Activated T-helper 9 cell treated with anti-CD3 and anti-CD28 coated beads, Interleukin-2, amount 50 U/mL, for 16 hours (primary cell): ENCODE measurements at regions not wholly inside any gene's neighbourhood (a gene's known extent, or its start where the extent isn't known, plus 50 kb on each side); places are given as distances from the start of the nearest gene placed in this dataset.
"Not testable (repeated sequence)": the region's sequence is repeated elsewhere in the genome, so short reads cannot be mapped to it uniquely, and the experiment has no call there.

Experiments
- DNase-seq: peaks from one replicate; pipeline ENCODE4 v3.0.0-alpha.2; 2020; ENCODE audit warnings: low read depth

DNA sequence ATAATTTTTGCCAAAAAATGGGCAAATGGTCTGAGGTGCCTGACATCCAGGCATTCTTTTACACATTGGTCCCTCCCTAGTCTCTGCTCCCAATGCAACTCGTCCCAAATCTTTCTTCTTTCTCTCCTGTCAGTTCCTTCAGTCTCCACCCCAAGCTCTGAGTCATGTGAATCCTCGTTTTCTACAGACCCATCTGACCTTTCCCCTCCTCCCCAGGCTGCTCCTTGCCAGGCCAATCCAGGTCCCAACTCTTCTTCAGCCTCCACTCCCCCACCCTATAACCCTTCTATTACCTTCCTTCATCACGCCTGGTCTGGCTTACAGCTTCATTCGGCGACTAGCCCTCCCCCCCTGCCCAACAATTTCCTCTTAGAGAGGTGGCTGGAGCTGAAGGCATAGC, 55.3 kb downstream of the BBS10 start:
- DNase-seq: not testable (repeated sequence)

DNA sequence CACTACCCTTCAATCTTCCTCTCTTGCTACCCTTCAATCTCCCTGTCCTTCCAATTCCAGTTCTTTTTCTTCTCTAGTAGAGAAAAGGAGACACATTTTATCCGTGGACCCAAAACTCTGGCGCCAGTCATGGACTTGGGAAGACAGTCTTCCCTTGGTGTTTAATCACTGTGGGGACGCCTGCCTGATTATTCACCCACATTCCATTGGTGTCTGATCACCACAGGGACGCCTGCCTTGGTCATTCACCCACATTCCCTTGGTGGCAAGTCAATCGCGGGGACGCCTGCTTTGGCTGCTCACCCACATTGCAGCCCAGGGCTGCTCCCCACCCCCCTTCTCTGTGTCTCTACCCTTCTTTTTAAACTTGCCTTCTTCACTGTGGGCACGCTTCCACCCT, 55.9 kb downstream of the BBS10 start:
- not testable (repeated sequence) for DNase-seq

DNA sequence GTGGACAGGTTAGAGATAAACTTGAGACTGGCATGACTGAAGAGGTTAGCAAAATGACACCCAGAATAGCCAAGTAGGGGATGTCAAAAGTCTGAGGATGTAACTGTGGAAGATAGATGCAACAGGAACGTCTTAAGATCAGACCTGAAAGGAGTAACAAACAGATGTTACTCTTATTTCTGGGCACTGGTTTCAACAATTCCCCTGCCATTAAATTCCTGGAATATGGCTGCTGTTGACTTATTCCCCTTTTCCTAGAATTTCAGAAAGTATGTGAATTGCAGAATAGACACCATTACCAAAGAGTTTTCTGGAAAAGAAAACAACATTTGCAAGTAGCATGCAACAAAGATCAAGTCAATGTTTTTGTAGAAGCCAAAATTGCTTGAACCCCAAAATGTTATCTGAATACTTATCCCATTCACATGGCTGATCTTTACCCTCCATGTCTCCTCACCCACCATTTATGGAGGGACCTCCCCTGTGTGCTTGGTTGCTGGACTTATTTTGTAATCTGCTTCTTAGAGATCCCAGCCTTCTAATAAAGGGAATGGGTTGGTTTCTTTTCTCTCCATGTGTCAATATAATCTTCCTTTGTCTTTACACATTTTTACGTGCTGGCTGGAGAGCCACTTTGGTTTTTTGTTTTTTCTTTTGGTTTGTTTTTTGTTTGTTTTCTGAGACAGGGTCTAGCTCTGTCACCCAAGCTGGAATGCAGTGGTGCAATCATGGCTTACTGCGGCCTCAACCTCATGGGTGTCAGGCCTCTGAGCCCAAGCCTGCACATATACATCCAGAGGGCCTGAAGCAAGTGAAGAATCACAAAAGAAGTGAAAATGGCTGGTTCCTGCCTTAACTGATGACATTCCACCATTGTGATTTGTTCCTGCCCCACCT, 57.0 kb downstream of the BBS10 start:
- DNase-seq: no peak

DNA sequence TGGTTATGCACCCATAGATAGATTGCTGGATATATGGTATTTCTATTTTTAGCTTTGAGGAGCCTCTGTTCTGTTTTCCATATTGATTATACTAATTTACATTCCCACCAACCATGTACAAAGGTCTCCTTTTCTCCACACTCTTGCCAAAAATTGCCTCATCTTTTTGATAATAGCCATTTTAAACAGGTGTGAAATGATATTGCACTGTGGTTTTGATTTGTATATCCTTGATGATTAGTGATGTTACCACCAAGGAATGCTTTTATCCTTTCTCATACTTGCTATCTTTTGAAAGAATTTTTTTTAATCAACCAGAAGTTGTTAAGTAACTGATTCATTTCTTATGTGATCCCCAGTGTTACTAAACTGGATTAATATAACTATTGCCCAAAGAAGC, 60.0 kb downstream of the BBS10 start:
- DNase-seq: no peak

DNA sequence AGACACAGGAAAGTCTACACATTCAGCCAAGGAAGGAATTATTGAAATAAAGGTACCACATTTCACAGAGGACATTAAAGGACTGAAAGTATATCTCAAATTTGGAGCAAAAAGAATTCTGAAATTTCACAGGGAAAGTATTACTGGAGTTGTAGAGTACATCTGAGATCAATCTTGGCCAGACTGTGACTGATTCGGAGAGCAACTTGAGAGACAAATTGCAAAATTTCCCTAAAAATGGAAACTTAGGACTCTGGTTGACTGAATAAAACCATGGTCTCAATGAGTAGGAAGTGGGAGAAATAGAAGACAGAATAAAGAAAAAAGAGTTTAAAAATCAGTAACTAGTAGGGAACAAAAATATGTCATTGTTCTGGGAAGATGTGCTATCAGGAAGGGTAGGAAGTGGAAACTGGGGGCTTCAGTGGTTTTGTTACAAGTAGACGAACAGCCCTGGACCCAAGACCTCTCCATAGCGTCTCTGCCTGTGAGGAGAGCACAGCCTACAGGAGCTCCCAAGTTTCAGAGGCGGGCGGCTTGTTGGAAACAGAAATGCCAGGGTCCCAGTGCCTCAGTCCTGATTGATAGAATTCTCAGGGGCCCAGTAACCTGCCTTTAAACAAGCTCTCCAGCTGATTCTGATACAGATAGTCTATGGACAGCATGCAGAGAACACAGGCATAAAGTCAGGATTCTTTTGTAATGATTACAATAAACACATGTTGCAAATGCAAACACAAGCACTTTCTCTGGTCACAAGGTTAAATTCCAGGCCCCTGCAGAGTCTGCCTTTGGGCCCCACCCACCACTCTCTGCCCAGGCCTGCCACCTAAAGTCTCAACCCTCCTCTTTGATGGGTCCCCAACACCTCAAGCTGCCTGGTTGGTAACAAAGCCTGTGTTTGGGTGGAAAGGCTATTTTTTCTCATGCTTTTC, 63.1 kb downstream of the BBS10 start:
- DNase-seq: no peak

DNA sequence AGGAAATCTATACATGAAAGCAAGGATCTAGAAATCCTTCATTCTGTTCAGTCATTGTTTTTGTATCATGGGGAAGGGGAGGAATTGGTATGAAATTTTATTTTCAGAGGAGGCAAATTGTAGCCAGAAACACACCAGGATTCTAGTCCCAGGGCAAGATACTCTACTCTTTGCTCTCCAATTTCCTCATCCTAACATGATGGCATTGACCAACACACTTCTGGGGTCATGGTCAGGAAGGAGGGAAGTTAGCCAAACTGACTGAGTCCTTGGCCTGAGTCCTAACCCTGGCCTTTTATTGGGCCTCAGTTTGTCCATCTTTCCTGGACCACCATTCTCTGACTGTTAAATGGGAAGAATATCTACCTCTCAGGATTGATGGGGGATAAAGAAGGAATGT, 65.5 kb downstream of the BBS10 start:
- DNase-seq: no peak

DNA sequence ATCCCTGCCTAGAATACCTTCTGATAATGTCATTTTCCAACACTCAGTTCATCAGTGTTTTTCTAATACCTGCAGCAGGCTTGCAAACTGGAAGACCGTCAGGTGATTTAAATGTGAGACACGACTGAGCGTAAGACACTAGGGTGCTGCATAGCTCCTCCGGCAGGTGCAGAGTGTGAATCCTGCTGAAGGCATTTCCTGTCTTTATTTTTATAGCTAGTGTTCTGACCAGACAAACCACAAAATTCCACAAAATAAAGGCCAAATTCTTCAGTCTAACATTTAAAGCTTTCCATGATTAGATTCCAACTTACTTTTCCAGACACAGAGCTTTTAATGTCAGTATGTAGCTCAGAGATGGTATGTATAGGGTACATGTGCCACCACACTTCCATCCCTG, 70.7 kb downstream of the BBS10 start:
- DNase-seq: no peak

DNA sequence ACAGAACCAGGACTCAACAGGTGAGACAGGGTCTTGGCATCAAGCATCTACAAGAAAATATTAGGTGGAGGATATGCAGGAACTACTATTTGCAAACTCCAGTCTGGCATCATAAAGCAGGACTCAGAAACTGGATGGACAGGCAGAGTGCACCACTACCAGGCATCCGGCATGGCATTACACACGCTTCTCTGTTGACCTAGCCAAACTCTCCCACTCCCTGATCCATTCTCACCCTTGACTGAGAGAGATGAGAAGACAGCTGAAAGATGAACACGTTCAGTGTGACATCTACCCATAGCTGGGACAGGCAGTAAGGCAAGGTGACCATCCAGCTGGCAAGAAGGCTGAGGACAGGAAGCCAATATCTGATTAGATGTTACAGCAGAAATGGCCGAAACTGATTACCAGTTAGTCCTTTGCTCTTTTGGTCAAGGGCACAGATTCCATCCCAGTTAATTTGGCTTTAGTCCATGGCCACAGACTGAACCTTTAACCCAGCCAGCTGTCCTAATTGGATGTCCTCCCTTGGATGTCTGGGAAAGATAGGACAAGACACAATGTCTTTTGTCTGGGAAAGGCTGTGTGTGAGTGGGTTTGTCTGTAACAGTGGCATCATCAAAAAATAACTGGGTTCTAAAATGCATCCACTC, 71.6 kb downstream of the BBS10 start:
- DNase-seq: no peak

DNA sequence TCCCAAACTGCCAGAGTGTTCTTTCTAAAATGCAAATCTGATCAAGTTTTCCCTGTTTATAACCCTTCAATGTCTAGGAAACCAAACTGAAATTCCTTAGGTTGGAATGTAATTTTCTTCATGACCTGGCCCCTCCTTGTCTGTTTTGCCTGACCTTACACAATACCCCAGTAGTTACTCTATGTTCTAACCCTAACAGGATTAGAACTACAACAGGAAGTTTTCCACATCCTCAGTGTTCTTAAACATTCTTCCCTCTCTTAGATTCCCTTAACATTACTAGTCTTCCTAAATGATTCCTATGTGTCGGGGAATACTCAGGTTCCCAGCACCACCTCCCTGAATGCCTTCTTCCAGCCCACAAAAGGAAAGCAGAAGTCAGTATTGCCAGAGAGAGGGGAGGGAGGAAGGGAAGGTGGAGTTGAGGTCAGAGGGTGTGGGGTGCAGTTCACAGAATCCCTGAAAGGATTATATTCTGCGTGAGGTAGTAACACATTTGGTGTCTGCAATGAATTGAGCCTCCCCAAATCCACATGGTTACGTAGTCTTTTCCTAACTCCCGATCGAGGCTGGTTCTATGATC, 72.6 kb downstream of the BBS10 start:
- no peak for DNase-seq

DNA sequence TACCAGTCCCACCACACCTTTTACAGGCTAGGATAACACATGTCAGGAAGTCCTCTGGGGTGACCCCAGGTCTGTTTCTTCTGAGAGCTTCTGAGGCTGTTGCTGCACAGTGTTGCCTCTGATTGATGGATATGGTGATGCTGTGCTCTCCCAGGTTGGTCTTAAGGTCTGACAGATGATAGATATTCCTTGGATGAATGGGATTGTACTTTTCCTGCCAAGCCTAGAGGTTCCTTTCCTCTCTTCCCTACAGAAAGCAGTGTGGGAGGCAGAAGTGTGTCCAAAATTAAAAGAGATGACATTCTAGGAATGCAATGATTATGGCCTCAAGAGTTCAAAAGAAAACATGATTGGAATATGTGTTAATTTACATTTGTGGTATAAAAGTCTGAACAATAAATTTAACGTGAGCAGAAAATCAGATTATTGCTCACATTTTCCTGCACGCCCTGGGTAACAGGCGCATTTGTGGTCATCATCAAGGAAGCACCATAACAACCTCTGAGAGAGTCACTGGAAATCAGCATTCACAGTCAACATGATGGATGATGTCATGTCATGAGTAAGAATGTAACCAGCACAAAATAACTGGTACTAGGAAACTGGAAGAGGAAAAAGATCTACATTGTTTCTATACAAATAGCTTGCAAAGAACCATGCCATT, 73.7 kb downstream of the BBS10 start:
- DNase-seq: no peak

DNA sequence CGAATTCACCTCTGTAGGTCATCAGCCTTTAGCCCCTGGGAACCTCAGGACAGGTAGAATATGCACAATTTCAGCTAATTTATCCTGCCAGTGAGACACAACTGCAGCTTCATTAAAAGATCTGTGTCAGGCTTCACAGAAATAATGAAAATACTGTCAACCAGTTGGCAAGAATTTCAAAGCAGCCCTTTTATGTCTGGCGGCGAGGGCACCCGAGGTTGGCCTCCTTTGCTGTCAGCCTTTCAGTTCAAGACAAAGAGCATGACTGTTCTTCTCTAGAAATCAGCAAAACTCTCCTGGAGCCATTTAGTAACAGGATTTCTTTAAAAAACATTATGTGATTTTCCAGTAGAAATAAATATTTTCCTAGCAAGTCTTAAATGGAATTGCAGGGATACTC, 75.9 kb downstream of the BBS10 start:
- DNase-seq: no peak

DNA sequence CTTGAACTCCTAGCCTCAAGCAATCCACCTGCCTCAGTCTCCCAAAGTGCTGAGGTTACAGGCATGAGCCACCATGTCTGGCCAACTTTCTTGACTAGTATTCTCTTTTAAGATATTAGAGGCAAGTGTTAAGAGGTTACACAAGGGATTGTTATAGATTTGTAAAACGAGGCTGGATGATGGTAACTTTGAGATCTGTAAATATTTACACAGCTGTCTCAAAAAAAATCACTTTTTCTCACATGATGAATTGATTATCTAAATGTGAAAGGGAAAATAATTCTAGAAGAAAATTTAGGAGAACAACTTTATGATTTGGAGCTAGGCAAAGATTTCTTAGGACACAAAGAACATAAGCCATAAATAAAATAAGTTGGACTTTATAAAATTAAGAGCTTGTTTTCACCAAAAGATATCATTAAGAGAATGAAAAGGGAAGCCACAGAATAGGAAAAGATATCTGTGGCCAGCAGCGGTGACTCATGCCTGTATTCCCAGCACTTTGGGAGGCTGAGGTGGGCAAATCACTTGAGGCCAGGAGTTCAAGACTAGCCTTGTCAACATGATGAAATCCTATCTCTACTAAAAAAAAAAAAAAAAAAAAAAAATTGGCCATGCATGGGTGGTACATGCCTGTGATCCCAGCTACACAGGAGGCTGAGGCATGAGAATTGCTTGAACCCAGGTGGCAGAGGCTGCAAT, 77.4 kb downstream of the BBS10 start:
- DNase-seq: no peak

DNA sequence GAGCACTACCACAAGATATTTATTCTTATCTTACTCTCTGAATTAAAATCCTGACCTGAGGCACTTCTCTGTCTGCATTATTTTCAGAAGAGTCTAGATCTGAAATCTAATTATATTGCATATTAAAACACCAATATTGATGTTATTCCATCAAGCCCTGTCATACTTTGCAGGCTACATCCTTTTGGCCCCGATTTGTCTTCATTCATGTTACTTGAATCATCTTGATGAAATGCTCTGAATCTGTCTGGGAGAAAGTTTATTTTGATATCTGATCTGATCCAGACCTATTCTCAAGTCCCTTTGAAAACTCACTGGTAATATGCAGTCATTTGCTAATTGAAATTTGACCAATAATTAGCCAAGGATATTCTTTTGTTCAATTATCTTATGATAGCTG, 79.9 kb downstream of the BBS10 start:
- DNase-seq: no peak

DNA sequence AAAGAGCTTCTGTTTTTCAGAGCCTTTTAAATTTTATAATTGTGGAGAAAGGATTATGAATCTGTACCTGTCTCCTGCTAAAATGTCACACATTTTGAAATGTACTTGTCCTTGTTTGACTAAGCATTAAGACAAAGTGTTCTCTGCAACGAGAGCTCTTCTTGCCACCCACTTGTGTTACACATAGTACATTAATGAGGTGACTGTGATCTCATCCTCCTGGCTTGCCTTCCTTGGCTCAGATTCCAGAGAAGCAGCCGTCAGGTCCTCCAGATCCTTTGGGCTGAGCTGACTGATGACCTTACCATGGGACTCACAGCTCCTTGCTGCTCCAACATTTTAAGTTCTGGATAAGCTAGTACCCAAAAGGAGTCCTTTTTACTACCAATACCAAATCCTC, 81.4 kb downstream of the BBS10 start:
- DNase-seq: no peak

DNA sequence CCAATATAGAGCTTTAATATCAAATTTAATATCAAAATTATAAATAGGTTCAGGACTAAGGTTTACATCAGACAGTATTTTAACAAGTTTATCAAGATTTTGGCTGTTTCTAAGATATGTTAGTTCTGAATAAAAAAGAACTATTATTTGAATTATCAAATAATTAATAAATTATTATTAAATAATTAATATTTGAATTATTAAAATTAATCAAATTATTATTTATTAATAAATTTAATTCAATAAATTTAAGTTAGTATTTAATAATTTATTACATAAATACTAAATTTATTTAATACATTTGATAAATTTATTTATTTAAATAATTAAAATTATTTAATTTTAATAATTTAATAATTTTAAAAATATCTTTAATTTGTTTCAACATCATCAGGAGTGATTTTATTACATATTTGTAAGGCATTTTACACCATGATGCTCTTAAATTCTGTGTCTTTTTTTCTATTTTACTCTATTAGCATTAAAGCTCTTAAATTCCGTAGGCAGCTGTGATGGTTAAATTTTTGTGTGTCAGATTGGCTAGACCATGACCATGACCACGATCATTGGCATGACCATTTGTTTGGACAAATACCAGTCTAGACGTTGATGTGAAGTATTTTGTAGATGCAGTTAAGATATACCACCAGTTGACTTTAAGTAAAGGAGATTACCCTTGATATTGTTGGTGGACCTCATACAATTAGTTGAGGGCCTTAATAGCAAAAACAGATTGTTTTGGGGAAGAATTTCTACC, 82.6 kb downstream of the BBS10 start:
- DNase-seq: no peak

DNA sequence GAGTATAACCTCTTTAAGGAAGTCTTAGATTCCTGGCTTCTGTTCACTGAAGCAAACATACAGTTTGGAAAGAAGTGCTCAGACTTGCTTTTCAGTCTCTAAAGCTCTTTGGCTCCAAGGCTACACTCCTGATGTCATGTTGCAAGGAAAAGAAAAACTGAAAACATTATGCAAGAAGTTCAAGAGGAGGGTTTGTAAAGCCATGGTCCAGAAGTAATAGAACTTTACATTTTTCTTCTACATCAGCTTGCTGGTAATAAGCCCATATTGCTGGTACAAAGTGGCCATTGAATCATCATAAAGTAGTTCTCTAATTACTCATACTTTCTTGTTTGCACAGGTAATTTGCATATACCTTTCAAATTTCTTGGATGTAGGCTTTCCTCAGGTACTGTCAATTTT, 83.6 kb downstream of the BBS10 start:
- no peak for DNase-seq

DNA sequence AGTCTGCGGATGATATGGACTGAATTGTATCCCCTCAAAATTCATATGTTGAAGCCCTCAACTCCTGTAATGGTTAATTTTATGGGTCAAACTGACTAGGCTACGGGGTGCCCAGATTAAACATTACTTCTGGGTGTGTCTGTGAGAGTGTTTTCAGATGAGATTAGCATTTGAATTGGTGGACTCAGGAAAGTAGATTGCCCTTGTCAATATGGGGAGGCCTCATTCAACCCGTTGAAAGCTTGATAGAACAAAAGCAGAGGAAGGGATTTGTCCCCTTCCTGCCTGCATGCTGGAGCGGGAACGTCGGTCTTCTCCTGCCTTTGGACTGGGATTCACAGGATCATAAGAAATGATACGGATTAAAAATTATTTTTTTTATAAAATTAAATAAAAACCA, 84.5 kb downstream of the BBS10 start:
- DNase-seq: no peak

DNA sequence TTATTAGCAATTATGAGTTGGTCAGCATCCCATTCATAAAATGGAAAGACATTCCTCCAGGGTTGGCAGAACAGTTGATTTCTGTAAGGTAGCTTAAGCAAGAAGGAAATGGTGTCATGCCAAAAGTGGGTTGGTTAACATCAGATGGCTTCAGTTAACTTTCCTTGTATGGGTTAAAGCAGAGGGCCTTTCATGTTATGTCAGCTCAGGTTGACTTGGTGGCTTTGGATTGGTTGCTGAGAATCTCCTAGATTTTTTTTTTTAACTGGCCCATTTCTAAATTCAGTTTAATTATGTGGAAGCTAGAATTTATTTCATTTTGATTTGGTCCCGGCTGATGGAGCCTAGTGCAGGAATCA, 87.8 kb downstream of the BBS10 start:
- DNase-seq: no peak

DNA sequence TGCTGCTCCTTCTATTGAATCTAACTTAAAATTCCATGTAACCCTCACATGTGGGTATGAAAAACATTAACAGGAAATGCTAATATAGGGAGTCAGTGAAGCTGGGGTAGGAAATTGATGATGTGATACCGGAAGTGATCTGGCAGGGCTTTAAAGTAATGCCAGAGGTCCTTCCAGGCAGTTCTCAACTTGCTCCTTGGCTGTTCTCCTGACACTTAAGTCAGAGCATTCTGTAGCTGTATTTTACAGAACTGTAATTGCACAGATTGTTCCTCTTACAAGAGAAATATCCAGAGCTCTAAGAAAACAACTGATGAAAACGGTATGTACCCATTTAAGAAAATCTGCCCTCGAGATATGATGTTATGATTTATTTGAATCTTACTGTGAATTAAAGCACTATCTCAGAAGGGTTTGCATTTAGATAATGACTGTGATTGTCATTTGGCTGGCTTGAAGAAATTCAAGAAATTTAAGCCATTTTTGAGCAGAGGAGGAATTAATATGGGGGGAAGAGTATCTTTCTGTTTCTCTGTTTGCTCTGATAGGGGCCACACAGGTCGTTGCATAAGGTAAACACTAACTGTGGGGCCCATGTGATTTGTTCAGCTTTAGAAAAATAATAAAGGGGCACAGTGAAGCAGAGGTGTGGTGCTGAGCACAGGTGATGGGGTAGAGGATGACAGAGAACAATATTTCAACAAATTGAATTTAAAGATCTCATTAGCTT, 88.4 kb downstream of the BBS10 start:
- DNase-seq: no peak

DNA sequence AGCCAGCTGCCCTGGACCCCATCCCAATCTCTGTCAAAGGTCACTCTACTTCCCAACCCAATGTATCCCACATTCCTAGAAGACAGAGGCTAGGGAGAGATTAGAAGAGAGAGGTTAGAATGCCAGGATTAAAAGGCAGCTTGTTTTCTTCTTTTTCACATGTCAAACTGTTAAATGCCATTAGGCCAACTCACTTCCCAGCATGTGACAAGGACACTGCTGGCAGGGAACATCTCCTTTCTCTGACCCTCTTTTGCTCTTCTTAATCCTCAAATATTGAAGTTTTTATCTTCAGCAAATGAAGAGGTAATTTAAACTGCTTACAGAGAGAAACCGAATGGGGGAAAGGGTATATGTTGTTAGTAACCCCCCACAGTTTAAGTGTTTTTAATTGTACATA, 89.1 kb downstream of the BBS10 start:
- DNase-seq: no peak
